Renal cortical epithelial cell (primary cell): ENCODE measurements at regions not wholly inside any gene's neighbourhood (a gene's known extent, or its start where the extent isn't known, plus 50 kb on each side); places are given as distances from the start of the nearest gene placed in this dataset.

ENCODE experiments used
- DNase-seq: peaks from one replicate; pipeline ENCODE4 v3.0.0-alpha.2; 2011; ENCODE audit warnings: low read depth

DNA sequence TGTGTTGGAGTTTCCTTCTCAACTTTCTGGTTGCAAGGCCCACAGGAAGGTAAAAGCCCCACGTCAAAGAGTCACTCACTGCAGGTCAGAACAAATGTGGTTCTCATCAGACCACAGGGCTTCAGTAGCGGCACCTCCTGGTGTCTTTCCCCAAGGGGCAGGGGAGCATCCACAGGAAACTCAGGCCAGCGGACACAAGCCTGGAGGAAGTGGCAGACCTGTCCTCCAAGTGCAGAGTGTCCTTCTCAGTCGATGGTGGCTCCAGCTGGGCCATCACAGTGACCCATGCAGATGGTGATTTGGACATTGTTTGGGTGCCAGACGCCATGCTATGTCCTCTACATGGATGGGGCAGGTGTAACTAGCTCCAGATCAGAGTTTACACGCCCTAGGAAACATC is 84.9 kb downstream of the ACKR3 start:
- DNase-seq: no peak

DNA sequence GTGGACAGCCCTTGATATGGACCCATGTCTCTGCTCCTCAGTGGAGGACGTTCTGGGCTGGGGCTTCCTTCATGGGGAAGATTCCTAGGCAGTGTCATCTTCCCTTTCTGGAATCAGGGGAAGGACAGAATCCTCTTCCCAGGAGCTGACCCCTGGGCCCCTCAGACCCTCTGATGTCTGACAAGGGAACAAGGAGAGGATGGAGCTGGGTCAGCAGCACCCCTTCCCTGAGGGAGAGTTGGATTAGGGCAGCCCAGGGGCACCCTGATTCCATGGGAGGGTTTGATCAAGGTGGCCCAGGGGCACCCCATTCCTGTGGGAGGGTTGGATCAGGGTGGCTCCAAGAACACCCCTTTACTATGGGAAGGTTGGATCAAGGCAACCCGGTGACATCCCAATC is 86.5 kb downstream of the ACKR3 start:
- no peak for DNase-seq

DNA sequence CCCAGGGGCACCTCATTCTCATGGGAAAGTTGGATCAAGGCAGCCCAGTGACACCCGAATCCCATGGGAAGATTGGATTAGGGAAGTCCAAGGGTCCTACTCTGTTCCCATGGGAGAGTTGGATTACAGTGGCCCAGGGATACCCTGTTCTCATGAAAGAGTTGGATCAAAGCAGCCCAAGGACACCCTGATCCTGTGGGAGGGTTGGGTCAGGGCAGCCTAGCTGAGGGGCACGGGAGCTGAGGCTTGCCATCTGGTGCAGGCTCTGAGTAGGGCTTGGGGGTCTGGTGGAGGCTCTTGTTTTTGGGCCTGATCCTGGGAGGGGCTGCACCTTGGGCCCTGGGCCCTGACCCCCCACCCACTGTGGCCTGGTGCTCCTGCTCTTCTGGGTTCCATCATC is 87.1 kb downstream of the ACKR3 start:
- no peak for DNase-seq

DNA sequence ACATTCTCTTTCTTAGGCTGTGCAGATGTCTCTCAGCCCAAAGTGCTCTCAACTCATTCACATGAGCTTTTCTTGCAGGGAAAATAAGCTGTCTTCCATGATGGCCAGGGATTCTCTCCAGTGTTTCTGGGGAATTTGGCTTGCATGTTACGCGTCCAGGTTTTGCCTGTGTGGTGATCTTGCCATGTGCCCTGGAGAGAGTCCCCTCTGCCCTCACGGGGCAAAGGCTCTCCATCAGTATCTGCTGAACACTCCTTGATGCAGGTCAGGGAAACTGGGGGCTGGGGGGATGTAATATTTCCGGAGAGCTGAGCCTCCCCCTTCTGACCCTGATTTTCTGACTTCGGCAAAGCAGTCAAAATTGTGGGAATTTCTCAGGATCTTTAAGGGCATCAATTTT is 87.6 kb downstream of the ACKR3 start:
- DNase-seq: no peak

DNA sequence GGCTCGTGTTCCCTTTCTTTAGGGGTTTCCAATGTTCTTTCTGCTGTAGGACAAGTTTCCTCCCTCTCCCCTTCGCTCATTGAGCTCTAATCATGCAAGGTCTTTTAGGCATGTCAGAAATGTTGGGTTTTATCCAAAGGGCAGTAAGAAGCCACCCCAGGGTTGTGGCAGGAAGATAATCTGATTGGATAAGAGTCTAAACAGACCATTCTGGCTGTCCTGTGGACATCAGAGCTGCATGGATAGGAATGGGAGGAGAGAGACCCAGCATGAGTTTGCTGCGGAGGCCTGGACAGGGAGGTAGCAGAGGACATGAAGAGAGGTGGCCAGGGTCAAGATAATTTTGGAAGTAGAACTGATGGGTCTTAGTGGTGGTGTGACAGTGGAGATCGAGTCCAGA is 88.2 kb downstream of the ACKR3 start:
- no peak for DNase-seq

DNA sequence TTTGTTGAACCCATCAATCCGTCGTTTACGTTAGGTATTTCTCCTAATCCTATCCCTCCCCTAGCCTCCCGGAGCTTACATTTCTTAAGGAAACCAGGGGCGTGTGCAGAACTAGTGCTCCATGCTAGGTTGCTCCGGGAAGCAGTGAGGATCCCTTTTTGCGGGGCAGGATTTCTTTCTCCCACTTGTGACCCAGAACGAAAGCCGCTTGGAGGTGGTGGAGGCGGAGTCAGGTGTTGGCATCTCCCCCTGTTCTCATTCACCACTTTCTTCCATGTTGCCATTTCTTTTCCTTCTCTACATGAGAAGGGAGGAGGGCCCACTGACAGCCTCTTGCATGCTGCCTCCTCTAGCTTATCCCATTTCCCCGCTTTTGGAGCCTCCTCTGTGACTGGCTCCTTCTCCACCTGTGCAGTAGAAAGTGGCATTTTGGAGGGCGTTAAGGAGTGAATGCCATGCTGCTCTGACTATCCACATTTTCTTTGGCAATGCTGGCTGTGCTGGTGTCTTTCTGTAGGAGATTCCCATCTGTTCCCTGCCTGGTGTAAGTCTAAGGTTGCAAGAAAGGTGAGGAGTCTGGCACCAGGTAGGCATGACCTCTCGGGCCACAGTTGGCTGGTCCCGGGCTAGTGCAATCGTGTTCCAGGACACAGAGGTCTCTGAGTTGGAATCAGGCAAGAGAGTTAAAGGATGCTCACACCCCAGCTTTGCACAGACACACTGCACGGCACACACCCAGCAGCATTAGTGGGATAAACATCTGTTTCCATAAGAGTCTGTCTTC is 89.5 kb downstream of the ACKR3 start:
- DNase-seq: no peak

DNA sequence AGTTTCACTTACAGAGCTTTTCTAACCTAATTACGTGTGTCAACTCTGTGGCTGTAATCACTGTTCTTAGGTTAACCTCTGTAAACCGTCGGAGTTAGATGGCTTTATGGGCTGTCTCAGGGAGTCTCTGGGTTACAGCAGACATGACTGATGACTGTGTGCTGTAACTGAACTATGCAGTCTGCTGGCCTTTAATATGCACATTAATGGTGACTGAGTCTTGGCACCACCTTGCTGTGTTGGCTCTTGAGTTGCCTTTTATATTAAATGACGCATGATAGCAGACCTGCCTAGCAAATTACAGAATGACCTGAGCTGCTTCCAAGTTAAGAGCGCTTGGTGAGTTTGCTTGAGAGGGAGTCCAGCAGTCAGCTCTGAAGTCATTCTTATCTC is 90.1 kb downstream of the ACKR3 start:
- peak; percentile 59 for DNase-seq

DNA sequence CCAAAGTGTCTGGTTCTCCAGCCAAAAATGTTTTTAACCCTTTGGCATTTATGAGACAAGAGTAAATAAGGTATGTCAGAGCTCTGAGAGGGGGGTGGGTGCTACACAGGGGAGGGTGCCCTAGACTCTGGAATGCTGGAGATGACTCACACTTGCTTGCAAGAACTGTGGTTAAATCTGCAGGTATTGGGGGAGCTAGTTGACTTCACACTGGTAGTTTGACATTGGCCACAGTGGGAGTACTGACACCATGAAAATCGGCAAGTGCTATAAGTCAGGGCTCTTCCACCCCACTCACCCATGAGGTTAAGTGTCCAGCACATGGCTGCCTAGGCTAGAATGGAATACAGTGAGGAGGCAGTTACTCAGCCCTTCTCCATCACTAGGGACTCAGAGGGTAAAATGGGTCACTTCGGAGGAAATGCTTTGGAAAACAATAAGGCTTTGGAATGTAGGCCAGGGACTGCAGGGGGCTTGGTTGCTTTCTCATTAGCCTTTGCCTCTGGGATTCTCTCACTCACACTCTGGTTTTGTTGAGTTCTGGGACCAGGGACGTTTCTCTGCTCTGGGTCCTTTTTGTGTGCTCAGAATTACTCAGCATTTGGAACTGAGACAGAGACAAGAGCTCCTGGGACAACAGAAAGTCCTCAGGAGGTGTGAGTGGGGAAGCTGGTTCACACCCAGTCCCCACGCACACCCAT is 91.6 kb downstream of the ACKR3 start:
- DNase-seq: peak; percentile 77

DNA sequence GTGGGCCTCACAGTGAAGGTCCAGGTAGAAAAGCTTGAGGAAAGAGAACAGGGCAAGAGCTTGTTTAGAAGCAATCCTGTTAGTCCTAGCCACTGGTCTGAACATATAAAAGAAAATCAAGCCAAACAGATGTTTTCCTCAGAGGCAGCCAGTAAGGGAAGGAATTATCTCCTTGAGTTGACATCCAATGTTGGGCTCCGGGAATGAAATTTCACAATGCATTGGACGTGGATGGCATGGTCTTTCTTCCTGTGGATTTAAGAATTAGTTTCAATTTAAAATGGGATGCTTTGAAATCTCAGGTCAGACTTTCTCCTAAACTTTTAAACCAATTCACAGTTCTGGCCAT is 92.1 kb downstream of the ACKR3 start:
- DNase-seq: no peak

DNA sequence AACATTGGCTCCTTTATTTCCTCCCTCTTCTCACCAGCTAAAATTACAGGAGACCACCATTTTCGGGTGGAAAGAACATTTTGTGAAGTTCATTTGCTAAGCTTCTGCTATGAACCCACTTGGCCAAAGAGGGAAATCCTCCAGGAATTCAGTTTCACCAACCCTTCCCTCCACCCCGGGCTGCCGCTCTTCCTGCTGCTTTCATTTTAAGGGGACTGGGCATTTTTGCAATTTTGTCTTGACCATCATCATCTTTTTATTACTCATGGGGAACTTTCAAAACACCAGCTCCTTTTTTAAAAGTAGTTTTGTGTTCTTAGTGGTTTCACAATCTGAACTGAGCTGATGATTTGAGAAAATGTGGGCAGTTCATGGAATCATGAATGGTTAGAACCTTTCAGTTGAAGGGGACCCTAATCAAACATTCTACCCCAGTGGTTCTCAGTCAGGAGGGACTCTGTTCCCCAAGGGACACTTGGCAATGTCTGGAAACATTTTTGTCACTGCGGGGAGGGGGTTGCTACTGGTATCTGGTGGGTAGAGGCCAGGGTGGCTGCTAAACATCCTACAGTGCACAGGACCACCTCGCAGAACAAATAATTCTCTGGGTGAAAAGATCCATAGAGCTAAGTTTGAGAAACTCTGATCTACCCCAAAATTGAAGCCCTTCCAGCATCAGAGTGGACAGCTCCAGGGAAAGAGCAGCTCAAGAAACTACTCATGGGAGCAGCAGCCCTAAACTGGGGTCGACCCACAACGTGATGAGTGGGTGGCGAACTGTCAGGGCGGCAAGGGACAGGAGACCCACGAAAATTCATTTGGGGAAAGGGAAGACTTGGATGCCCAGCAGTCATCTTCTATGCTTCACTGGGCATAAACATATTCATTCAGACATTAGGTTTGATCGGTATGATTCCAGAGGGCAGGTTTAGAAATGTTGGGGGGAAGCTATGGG is 92.9 kb downstream of the ACKR3 start:
- DNase-seq: no peak

DNA sequence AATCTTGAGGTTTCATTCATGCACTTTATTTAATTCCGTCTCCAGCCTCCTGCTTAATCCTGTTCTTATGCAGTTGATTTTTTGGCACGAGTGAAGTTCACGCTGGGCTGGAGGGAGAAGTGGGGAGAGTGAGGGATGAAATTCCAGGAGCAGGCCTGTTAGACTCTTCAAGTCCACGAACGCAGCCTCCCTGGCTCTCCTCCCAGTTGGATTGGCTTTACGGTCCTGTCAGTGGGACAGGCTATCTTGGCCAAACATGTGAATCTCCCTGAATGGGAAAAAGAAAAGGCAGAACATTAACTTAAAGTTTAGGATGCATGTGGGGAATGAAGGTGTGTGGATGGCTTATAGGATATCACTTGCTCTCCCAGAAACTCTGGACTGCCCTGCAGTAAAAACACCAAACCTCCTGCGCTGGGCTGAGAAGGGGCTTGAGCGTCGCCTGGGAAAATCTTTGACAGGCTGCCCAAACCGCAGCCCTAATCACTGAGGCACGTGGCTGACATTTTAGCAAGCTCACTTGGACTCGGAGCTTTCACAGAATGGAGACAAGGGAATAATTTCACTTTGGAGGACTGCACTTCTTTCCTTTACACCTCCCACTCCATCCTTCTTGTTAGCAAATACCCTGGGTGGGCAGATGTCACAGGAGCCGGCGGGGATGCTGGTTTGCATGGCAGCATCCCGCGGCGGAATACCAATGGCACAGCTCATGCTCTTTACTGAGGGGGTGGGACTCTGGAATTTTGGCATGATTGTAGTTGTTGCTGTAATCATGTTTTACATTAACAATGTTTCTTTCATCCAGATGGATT is 93.9 kb downstream of the ACKR3 start:
- no peak for DNase-seq

DNA sequence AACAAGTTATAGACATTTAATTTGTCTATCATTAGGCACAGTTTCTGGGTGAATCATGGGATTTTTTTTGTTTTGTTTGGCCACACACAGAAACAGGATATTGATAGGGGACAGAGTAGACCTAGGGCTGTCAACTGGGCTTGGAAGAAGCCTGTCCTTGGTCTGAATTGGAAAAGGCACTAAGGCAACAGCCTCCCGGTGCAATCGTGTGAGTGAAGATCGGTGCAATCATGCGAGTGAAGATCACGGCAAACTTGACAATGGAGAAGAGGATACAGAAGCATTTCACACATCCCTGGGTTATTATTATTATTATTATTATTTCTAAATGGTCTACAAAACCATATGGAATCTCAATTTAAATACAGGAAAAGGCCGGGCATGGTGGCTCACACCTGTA is 94.5 kb downstream of the ACKR3 start:
- DNase-seq: no peak

DNA sequence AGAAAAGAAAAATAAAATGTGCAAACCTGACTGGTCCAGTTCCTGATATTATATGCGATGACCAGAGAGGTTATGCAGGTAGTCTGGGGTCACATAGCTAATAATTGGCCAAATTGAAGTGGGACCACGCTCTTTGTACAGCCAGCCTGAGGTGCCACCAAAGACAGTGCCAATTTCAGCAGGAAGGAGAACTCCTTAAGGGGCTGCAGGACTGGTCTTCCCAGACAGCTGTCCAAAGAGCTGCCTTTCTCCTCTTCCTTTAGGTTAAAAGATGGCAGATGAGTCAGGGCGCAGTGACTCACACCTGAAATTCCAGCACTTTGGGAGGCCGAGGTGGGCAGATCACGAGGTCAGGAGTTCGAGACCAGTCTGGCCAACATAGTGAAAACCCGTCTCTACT is 95.5 kb downstream of the ACKR3 start:
- DNase-seq: no peak

DNA sequence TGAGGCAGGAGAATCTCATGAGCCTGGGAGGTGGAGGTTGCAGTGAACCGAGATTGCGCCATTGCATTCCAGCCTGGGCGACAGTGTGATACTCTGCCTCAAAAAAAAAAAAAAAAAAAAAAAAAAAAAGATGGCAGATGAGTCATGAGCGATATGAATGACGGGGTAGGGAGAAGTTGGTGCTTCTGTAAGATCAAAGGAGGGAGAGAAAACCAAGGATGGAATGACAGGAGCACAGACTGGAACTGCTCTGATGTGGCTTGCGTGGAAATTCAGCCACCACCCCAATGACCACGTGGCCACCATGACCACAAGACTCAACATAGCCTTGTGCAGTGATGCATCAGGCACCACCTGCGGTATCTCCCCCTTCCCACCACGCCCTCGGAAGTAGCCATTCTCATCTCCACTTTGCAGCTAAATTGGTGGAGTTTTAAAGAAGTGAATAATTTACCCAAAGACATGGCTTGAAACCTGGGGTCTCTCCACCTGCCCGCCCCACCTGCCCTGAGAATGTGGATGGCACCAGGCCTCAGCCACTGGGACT is 96.0 kb downstream of the ACKR3 start:
- no peak for DNase-seq

DNA sequence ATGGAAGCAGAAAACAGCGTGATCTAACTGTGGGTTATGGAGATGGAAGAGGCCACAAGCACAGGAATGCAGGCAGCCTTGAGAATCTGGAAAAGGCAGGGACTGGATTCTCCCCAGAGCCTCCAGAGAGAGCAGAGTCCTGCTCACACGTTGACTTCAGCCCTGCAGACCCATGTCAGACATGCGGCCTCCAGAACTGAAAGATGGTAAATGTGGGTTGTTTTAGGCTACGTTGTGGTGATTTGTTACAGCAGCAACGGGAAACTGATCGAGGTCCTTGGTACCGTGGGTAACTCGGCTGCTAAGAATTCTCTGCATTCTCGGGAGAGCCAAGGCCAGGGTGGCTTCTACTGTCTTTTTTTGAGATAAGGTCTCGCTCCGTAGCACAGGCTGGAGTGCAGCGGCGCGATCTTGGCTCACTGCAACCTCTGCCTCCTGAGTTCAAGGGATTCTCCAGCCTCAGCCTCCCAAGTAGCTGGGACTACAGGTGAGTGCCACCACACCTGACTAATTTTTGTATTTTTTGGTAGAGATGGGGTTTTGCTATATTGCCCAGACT is 97.1 kb downstream of the ACKR3 start:
- no peak for DNase-seq

DNA sequence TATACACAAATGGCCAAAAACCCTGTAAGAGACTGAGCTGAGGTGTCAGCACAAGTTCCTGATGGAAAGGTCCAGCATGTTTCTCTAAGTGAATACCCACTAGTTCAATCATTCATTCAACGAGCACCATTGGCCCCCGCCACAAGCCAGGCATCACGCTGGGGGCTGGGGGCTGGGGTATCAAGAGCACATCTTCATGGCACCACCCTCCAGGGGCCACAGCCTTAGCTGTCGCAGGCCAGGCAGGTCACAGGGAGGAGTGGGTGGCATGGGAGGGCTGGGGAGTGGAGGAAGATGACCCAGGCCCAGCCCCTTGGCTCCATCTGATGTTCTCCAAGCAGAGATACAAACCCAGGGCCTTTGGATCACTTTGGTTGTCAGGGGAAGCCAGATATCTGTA is 97.9 kb downstream of the ACKR3 start:
- no peak for DNase-seq

DNA sequence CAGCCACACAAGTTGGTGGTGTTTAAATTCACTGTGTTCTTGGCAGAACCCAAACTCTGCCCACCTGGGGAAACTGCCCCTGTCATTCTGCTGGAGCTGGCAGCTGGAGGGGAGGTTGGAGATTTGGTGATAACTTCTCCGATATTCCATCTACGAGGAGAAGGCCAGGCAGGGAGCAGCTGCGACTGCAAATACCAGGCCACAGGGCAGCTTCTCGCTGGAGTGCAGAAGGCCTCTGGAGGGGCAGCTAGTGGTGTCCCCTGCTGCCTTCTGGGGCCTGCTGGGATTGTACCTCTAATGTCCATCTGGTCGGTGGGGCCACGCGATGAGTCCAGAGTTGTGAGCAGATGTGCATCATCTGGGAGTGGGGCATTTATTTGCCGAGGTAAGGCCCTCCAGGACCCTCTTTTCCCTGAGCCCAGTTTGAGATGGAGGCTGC is 98.9 kb downstream of the ACKR3 start:
- DNase-seq: no peak

DNA sequence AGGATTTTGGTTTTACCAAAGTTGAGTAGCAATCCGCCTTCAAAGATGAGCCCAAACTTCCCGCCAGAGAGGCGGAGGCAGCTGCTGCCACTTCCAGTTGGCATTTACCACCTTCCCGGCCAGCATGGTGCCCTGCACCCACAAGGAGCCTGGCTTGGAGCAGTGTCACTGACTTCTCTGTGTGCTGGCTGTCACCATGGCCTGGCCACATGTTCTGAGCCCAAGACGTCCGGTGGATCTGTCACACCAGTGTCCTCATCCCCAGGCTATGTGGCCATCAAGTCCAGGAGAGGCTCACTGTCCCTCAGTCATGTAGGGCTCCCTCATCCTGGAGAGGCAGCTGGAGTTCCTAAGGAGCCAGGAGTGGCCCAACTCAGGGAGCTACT is 100.6 kb downstream of the ACKR3 start:
- no peak for DNase-seq

DNA sequence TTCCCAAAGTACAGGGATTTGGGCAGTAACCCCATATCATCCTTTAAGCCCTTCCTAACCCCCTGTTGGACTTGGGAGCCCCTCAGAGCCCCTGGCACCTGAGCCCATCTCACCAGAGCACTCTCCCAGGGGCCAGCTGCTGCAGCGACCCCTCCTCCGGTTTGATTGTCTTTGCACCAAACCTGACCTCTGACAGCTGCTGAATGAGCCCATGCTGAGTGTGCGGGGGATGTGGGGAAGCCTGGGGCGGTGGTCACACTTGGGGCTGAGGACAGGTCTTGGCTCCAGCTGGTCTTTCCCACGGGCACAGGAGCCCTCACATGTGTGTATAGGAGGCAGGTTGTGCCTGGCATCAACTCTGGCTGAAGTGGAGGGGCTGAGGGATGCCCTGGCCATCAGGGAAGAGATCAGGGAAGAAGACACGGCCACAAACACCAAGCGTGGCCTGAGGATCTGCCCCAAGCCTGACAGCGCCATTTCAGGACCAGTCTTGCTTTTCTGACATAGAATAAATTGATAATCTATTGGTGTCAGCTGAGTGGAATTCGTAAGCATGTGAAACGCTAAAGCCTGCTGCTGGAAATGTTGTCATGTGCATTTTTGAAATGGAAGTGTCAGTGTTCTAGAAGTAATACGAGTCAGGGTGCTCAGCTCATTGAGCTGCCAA is 102.4 kb downstream of the ACKR3 start:
- no peak for DNase-seq

DNA sequence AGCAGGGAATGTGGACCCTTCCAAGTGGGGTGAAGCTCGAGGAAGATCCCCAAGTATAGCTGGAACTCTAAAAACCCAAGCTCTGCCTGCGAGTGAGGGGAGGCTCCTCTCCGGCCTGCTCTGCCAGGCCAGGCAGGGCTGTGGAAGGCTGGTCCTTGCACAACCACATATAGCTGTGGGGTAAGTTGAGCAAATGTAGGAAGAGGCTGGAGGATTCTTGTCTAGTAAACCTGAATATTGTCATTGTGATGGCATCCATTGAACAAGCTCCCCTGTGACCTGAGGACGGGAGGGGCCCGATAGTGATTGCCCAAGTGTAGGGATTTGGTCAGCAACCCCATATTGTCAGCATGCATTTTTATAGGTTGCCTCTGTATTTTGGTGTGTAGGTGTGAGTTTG is 103.0 kb downstream of the ACKR3 start:
- no peak for DNase-seq
